Body of pancreas (tissue), 4 donors: ENCODE measurements at regions not wholly inside any gene's neighbourhood (a gene's known extent, or its start where the extent isn't known, plus 50 kb on each side); places are given as distances from the start of the nearest gene placed in this dataset.

ENCODE experiments used
- POLR2A ChIP-seq, 3 donors: fragments of 450-650 bp; IDR thresholded peaks; one replicate each; pipeline ENCODE4 v1.6.1; 2016; ENCODE audit warnings: antibody characterized with exemption in 3 of 3, mild to moderate bottlenecking in 2 of 3
- TF ChIP-seq, protein P1 (sequence below), 7 experiments: fragments of 450-650 bp in 4 of 7; fragments of 200-600 bp in 3 of 7; sonication (generic) in 3 of 7; IDR thresholded peaks; one replicate each; pipeline ENCODE4 v1.5.1; 2016 to 2019; ENCODE audit warnings: antibody characterized with exemption in 7 of 7

DNA sequence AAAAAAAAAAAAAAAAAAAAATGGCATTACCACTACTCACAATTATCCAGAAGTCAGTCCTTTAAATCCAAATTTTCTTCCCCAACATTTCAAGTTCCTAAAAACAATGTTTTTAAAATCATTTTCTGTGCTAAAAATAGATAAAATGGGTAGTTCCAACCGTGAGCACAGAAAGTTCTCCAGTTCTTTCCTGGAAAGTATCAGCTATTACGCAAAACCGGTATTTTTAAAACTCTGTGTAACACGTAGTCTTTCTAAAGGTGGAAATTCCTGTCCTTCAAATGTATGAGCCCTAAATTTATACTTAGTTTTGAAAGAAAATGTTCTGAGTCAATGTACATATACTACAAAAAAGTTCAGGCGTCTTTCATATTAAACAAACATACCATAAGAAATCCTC is 83.5 kb upstream of the SCAF8 start:
- TF ChIP-seq, protein P1, sequence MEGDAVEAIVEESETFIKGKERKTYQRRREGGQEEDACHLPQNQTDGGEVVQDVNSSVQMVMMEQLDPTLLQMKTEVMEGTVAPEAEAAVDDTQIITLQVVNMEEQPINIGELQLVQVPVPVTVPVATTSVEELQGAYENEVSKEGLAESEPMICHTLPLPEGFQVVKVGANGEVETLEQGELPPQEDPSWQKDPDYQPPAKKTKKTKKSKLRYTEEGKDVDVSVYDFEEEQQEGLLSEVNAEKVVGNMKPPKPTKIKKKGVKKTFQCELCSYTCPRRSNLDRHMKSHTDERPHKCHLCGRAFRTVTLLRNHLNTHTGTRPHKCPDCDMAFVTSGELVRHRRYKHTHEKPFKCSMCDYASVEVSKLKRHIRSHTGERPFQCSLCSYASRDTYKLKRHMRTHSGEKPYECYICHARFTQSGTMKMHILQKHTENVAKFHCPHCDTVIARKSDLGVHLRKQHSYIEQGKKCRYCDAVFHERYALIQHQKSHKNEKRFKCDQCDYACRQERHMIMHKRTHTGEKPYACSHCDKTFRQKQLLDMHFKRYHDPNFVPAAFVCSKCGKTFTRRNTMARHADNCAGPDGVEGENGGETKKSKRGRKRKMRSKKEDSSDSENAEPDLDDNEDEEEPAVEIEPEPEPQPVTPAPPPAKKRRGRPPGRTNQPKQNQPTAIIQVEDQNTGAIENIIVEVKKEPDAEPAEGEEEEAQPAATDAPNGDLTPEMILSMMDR (IDR thresholded peaks at IDR 0.05): no peak
- TF ChIP-seq POLR2A (IDR thresholded peaks at IDR 0.05): no peak
